GM19468 (cell line): ENCODE measurements at regions not wholly inside any gene's neighbourhood (a gene's known extent, or its start where the extent isn't known, plus 50 kb on each side); places are given as distances from the start of the nearest gene placed in this dataset.

ENCODE experiments used
- ATAC-seq: cut with Tn5 transposase; IDR thresholded peaks from one replicate; pipeline ENCODE4 v1.9.1; 2021; ENCODE audit warnings: mild to moderate bottlenecking, moderate library complexity, moderate number of reproducible peaks; ENCODE audit not compliant: unreplicated experiment; ENCODE audit errors: extremely low read depth

DNA sequence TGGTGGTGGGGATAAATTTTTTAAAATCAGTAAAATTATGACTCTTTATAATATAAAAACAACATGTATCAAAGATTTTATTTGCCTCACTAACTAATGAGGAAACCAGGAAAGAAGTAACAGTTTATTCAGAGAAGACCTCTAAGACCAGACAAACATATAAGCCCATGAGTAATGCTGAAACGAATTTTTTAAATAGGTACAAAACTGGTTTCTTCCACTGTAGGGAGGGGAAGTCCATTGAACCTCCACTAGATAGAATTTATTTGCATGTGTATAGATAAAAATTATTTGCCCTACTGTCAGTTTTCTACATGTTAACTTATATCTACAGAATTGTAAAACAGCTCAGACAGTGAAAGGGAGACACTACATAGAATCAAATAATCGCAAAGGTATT lies 86.8 kb downstream of the ZC3H11B start:
- ATAC-seq, result no peak

DNA sequence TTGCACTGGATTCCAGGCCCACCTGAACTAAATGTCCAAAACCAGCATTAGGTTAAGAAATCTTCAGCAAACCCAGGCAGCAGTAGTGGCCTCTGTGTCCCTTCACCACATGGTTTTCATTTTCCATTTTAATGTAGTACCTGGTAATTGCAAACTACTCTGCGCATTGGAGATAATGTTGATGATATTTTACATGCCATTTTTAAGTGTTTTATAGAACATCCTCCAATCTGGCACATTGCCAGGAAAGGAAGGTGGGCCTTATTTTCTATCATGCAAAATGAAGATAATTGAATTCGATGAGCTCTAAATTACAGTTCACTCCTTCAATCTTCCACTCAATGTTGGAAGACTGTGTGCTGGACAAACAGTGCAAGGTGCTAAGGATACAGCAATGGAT lies 89.5 kb downstream of the ZC3H11B start:
- no peak for ATAC-seq

DNA sequence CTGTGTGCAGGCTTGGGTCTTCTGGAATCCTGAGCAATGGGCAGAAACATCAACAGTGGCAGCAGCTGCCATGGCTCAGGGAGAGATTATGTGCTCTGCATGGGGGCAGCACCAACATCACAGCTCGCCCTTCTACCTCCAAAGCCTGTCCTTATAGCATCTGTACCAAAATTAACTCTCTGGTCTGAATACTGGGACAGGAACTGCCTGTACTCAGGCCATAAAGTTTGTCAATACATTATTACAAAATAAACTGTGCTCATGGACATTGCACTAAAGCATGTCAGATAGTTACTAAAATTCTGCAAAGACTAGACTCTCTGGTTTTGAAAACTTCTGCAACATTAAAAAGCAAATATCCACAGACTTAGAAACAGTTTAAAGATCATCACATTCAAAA lies 91.6 kb downstream of the ZC3H11B start:
- ATAC-seq, result no peak

DNA sequence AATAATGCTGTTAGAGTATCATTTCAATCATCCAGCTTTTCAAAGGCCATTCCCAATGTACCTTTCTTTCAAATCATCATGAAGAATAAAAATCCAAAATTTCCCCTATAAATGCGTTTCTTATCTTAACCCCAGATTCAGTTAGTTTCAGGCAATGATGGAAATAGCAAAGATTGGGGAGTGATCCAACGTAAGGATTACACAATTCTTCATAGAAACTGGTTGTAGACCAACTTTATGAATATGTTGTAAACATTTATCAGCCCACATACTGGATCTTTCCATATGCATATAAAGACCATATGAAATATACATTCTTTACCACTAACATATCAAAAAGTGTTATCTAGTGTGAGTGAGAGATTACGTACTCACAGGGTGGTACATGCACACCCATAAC lies 92.7 kb downstream of the ZC3H11B start:
- ATAC-seq, result no peak

DNA sequence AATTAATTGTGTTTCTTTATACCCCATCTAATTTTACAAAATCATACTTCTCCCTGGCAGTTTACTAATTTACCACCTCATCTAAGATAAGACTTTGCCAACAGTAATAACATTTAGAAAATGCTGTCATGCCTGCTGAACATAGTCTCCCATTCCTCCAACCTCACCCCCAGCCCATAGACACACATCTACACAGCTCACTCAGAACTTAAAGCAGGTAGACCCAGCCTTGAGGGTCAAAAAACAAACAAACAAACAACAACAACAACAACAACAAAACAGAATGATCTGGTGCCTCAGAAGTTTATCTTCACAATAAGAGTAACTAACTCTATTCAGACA lies 94.0 kb downstream of the ZC3H11B start:
- ATAC-seq, result no peak

DNA sequence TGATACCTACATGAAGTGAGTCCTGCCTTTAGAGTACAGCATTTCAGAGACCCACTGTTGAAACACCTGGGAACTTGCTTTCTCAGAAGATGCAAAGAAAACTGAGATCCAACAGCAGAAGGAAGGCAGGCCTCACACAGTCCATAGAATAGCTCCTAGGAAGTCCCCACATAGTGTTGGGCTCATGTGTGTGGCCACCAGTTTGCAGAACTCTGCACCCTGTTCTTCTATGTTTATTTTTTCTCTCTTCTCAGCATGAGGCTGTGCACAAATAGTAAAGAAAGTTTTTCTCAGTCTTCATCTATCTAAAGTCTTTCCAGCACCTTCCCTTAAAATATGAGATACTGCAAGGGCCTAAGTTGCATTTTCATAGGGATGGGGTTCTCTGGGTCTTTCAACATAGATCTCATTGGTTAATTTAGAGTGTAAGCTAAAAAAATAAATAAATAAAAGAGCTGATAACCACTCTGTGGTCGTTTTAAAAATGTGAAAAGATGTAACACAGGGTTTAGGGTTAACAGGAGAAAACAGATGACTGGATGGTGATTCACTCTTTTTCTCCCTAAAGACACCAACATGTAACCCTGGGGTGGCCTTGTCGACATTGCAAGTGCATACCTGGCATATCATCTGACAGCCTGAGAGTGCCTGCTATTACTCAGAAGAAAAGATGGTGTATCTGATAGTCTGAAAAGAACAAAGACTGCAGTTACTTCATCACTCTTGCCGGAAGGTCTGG lies 94.6 kb downstream of the ZC3H11B start:
- ATAC-seq, result no peak

DNA sequence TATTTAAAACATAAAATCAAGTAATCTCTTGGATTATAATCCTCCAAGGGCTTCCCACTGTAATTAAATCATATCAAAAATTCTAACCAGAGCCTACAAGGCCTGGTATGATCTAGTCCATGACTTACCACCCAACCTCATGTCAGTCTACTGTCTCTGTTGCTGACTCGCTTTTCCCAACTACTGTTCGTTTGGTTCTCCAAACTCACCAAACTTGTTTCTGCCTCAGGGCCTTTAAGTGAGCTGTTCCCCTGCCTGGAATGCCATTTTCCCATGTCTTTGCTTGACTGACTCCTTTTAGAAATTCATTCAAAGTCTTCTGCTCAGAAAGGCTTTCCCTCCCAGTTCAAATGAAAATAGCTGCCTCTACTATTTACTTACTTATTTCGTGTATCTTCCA lies 95.9 kb downstream of the ZC3H11B start:
- ATAC-seq, result no peak

DNA sequence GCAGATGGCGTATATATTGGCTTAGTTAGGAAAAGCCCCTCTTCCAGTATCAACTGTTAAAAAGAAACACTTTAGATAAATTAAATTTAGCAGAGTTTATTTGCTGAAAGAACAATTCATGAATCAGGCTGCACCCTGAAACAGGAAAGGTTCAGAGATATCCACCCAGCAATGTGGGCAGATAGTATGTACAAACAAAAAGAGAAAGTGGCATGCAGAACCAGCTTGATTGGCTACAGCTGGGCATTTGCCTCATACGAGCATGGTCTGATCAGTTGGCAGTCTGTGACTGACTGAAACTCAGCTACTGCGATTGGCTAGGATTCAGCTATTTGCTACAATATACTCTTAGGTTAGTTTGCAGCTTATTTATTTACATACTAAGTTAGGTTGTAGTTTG lies 98.2 kb downstream of the ZC3H11B start:
- no peak for ATAC-seq

DNA sequence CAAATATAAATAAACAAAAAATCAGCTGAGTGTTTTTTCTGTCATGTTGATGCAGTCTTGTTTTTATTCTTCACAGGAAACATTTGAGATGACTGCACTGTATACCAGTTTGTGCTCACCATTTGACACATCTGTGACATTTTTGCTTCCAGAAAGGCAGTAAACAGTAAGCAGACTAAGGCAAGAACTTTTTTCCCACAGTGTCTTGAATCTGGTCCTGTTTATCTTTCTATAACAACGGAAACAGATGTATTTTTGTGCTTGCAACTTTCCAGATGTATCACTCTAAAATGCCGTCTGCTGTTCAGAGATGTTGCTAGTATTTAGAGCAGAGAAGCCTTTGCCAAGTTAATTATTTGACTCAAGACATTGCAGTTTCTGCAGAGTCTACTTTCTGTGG lies 105.5 kb downstream of the ZC3H11B start:
- ATAC-seq, result no peak

DNA sequence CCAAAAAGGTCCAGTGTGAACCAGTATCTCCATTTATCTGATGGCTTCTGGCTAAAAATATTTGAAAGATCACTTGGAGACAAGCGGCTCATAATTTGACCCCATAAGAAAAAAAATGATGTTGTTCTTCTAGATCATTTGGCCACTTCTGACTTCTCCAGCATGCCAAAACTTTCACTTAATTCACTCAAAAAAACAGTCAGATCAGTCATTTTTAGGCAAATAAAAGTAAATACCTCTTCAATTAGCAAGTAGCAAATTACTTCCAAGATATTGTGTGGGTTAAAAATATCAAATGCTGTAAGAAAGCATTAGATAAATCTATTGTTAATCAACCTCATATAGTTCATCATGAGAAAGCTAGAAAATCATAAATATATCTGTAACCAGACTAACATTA lies 106.0 kb downstream of the ZC3H11B start:
- no peak for ATAC-seq

DNA sequence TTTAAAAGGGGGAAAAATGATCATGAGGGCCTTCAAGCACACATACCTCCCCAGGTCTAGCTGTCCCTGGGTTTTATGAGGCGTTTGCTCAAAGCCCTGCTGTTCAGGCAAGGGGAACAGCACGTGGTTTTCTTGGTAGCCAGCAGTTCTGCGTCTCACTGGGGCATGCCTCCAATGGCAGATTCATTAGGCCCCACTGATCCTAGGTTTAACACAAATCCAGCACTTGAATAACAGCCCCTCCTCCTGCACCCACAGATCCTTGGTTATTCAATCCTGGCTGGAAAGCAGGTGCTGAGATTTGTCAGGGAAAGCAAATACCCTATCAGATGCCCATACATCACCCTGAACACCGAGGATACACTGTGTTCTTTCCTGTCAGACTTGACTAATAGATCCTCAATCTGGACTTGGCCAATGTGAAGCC lies 106.4 kb downstream of the ZC3H11B start:
- no peak for ATAC-seq

DNA sequence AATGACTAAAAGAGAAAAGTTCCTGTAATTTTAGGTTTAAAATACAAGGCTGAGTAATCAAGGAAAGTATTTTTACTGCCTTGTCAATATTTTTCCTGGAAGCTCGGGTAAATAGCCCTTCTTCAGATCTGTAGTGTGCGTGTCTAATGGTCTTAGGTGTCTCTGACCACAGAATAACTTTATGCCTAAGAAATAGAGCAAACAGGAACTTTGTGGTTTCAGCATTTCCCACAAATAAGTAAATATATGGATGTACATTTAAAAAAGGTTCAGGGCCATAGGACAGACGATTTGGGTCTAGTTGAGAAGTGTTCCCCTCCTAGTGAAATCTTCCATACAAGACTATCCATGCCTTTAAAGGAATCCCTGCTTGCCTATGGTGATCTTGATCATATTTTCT lies 107.0 kb downstream of the ZC3H11B start:
- no peak for ATAC-seq

DNA sequence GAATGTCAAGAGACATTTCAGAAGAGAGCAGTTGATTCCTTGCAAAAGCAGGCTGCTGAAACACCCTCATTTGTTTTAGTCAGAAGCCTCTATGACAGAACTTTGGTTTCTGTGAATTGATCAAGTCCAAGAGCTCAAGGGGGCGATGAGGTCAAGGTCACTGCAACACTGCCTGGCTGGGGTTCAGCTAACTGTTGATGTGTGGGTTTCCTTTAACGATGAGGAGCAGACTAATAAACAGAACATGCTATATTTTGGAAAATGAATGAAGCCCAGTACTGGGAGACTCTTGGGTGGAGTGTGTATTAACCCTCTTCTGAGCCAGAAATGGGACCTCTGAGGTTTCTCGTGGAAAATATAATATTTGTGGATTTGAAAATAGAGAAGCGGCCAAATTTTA lies 109.3 kb downstream of the ZC3H11B start:
- ATAC-seq, result no peak

DNA sequence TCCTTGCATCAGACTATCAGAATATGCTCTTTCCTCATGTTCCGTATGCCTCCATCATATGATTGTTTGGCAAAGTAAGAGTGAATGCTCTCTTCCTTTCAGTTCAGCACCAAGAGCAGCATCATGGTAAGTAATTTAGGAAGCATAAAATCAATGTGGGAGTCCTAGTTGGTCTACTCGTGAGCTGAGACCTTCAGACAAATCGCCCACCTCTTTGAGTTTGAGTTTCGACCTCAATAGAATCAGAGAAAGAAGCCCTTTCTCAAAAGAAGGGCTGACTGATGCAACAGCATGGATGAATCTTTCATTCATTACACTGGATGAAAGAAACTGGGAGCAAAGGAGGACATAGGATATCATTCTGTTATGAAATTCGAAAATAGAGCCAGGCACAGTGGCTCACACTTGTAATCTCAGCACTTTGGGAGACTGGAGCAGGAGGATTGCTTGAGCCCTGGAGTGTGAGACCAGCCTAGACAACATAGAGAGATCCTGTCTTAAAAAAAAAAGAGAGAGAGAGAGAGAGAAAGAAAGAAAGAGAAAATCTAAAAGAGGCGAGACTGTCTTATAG lies 112.5 kb downstream of the ZC3H11B start:
- ATAC-seq, result no peak

DNA sequence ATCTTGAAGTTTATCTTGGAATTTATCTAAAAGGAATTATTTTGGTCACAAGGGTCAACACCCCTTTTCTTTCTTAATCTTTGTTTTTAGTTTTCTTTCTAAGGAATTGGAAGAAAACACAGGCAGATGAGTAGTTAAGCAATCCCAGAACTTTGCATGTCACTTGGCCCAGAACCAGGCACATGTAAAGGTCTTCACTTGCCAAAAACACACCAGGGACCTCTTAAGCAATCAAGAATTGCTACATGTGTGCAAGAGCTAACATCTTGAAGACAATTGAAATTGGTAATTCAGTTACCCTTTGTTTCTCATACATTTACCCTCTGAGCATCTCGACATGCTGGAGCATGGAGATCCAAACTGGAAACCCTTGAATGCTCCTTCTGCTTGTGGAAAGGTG lies 114.2 kb downstream of the ZC3H11B start:
- no peak for ATAC-seq

DNA sequence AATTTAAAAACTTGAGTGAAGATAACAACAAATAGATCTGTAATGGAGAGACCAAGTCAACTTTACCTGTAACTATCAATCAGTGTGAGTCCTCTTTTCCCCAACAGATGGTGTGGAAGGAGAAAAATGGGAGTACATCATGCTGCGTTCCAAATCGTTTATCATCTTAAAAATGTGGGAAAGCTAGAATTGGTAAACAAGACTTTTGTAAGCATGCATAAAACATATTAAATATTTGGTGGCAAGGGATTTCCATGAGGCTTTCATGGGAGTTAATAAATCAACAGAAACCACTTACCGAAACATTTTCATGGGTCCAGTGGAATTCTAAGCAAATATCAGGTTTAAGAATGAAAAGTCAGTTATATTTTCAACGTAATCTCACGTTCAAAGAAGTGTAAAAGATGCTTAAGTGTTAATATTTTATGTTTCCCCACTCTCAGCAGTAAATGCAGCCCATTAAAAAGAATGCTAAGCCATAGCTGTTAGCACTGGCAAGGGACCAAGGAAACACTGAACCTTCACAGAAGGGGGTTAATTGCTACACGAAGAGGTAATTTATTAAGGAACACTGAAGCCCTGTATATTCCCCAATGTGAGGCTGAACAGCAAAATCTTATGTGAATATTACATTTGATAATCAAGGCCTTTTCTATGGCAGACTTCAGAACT lies 117.0 kb downstream of the ZC3H11B start:
- no peak for ATAC-seq

DNA sequence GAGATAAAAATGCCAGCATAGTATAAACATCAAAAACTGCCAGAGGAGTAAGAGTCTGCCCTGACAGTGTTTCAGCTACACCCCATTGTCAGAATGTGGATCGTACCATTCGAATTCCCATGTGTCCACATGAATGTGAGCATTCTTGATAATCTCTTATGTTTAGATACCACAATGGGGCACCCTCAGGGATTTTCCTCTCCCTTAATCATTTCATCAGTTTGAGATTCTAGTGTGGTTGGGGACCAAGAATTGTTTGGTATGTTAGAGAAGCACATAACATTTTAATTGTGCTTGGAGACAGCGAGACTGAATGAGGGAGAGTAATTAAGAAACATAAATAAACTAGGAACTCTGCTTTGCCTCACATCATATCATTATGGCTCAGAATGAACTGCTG lies 120.2 kb downstream of the ZC3H11B start:
- no peak for ATAC-seq

DNA sequence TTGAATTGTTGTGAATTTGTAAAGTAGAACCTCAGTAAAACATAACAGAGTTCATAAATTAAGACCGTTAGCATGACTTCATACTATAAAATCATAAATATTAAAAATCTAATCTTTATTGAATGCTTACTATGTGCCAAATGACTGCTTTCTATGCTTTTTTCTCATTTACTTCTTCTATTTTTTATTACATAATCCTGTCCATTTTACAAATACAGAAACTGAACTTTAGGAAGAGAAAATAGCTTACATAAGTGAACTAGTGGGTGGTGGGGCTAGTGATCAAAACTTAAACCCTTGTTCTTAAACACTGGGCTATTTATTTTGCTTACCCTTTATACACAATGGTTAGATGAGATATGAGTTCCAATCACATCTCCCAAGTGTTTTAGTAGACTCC lies 122.3 kb downstream of the ZC3H11B start:
- no peak for ATAC-seq

DNA sequence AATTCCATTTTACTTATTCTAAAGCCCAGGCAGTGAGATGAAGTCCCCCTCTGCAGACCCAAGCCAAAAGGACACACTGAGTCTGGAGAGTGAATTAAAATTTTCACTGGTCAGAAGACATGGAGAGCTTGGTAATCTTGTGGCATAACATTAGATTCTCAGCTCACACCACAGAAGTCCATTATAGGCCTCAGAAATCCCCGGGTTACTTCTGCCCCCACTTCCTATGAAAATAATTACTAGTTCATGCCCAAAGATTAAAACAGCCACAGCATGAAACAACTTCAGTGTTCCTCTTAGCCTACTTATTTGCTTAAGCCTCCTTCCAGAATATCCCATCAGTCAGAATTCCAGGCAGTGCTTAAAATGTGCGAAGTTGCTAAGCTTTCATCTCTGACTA lies 123.3 kb downstream of the ZC3H11B start:
- ATAC-seq, result no peak

DNA sequence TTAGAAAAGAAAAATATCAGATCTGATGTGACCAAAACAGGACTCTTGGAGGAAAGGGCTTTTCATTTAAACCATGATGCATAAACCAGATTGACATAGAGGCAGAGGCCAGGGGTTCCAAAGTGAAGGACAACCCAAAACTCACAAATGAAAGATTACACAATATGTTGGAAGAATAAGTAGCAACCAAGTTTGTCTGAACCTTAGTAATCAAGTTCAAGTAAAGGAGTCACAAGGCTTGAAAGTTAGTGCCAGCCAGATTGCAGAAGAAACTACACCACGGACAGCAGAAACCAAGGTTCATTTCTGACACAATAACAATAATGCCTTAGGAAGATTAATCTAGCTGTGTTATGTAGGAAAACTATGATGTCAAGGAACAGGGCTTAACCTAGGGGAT lies 124.6 kb downstream of the ZC3H11B start:
- ATAC-seq, result no peak

DNA sequence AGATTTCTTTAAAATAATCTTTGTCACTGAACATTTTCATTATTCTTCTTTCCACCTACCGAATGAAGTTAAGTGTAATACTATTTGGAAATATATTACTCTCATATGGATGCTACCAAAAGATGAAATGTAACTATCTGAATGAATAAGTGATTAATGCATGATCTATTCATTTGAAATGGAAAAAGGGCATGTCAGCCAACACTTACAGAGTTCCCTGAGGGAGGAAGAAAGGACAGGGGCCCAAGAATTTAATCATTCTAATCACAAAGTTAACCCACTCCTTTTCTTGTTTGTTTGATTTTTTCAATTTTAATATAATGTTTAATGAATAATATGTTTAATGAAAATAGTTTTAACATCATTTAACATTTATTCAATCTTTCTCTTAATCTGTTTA lies 129.4 kb downstream of the ZC3H11B start:
- ATAC-seq, result no peak

DNA sequence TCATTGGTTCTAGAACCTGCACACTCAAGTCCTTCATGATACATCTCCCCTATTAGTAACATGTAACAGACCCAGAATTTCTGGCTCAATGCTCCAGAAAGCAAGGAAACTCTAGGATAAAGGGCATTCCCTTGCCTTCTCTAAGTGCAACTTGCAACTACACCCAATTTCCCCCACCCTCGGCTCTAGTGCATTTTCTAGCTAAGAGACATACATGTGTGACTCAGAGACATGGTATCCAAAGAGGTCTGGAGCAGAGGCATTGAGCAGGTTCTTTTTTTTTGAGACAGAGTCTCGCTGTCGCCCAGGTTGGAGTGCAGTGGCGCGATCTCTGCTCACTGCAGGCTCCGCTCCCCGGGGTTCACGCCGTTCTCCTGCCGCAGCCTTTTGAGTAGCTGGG lies 132.9 kb downstream of the ZC3H11B start:
- ATAC-seq, result no peak
